ELR (cell line): ENCODE measurements at regions not wholly inside any gene's neighbourhood (a gene's known extent, or its start where the extent isn't known, plus 50 kb on each side); places are given as distances from the start of the nearest gene placed in this dataset.

ENCODE experiments used
- DNase-seq: peaks from one replicate; pipeline ENCODE4 v3.0.0-alpha.2; 2015; ENCODE audit warnings: low read depth

DNA sequence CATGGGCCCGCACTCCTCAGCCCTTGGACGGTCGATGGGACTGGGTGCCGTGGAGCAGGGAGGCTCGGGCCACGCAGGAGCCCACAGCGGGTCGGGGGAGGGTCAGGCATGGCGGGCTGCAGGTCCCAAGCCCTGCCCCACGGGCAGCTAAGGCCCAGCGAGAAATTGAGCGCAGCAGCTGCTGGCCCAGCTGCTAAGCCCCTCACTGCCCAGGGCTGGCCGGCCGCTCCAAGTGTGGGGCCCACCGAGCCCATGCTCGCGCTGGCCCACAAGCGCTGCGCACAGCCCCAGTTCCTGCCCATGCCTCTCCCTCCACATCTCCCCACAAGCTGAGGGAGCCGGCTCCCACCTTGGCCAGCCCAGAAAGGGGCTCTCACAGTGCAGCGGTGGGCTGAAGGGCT is 259.4 kb downstream of the VGLL3 start:
- no peak for DNase-seq

DNA sequence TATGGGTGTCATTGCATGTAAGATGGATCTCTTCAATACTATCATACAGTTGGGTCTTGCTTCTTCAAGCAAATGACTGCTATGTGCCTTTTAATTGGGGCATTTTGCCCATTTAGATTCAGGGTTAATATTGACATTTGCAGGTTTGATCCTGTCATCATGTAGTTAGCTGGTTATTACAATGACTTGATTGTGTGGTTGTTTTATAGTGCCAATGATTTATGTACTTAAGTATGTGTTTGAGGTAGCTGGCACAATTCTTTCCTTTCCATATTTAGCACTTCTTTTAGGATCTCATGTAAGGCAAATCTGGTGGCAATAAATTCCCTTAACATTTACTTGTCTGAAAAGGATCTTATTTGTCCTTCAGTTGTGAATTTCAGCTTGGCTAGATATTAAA is 267.5 kb downstream of the VGLL3 start:
- DNase-seq = no peak

DNA sequence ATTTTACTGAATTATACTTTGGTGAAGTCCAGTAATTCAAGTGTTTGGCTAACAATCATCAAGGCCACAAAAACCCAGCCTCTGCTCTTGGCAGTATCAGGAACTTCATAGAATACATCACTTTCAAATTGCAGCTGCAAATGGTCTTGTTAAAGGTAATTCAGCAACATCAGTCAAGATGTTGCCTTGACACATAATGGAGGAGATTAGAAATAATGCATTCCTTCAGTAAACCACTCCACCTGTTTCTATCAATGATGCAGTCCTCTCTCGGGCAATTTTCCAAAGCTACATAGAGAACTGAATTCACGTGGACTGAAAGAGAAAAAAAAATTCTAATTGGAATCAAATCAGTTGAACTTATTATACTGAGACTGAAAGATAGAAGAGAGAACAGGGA is 279.3 kb downstream of the VGLL3 start:
- no peak for DNase-seq

DNA sequence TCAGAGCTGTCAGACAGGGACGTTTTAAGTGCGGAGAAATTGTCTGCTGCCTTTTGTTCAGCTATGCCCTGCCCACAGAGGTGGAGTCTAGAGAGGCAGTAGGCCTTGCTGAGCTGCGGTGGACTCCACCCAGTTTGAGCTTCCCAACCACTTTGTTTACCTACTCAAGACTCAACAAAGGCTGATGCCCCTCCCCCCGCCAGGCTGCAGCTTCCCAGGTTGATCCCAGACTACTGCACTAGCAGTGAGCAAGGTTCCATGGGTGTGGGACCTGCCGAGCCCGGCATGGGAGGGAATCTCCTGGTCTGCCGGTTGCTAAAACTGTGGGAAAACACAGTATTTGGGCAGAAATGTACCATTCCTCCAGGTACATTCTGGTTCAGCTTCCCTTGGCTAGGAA is 282.1 kb downstream of the VGLL3 start:
- DNase-seq = no peak

DNA sequence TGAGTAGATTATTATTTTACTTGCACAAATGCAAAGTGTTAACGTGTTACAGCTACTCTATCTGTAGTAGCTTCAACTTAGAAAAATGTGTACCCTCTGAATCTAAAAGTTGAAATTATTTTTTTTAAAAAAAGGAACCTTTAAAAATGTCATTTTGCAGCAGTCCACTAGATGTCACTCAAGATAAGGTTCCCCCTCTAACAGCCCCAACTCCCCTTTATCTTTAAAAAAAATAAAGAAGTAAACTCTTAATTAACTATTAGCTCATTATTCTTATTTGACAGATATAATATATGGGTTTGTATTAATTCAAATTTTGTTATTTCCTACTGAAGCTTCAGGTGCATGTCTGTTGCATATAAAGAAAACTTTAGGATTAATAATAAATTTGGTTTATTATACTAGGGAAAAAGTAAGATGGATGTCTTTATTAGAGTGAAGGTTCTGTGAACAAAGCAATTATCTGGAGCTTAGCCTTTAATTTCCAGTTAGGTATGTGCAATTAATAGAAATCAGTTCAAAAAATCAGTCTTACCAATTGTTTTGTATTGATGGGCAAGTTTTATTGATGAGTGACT is 288.5 kb downstream of the VGLL3 start:
- peak; percentile 42 for DNase-seq

DNA sequence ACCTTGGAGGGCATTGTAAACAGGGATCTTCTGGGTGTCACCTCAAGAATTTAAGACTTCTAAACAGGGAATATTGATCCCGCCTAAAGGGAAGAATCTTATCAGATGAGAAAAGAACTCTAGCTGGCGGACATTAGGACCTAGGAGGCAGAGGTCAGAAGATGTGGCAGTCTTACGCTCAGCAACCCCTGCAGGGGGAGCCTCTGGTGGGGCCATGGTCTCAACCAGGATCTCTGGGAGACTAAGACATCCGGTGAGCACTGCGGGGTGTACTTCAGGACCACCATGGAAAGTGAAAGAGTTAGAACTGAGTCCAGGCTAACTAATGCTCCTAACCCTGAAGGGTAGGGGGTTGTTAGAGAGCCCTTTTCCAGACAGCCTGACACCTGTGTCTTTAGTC is 295.2 kb downstream of the VGLL3 start:
- DNase-seq = no peak

DNA sequence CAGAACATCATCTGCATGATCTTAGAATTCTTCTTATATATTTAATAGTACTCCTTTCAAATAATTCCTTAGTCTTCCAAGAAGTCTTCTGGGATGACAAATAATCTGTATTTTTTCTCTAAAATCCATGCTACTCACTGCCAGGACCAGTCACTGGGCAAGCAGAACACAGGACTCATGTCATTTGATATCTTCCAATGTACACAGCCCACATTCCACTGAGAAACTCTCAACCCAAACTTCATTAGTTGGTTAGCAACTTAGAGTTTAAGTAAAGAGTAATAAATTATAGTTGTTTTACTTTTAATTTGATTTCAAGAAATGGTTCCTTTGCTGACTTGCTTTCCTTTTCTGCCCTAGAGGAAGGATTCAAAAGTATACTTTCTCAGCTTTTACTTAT is 317.0 kb downstream of the VGLL3 start:
- DNase-seq = no peak

DNA sequence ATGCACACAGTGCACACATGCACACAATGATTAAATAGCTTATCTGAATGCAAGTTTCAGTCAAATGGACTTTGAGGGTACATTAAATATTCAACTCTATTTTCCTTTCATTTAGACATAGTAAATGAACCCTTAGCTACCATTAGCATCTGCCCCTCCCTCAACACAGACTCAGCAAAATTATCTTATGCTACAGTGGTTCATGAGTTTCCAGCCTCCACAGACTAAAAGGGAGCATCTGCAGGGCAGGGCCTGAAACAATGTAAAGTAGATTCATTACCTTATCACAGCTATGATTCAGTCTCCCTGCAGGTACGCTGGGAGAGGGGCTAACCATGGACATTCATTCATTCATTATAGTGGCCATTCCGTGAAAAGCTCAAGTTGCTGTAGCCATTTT is 329.1 kb downstream of the VGLL3 start:
- no peak for DNase-seq

DNA sequence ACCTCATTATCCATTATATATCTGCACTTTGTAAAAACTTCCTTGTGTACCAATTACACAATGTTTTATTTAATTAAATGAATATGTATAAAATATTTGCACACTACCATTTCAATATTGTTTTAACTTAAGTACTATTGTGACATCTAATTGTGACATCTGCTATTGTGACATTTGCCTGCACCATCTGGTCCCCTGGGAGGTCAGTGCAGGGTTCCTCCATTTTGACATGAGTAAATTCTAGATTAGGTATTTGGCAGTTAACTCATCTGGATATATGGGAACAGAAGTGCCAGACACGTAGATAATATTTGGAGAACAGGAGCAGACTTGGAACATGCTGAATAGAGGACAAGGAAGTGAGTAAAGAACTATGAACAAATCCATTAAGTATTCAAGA is 332.1 kb downstream of the VGLL3 start:
- DNase-seq = no peak

DNA sequence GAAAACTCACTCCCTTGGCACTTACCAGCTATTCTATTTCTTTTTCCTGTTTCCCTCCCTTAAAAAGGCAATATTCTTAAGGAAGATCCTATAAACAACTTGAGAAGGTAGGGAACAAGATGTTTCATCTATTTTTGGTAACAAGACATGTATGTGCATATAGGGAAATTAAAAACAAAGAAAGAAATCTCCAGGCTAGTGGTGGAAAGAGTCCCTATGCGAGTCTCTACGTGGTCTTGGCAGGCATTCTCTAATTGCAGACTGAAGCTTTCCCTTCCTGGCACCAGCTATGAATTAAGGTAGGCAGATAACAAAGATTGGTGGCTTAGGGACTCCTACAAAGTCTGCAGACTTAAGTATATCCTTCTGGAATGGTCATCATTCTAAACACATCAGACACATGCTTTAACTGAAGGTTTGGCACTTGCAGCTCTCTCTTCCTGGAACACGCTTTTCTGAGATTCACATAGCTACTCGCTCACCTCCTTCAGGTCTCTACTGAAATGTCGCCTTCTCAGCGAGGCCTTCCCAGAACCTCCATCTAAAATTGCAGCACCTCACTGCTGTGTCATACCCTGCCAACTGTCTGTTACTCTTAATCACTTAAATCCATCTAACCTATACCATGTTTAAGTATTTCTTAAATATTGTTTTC is 336.0 kb downstream of the VGLL3 start:
- no peak for DNase-seq

DNA sequence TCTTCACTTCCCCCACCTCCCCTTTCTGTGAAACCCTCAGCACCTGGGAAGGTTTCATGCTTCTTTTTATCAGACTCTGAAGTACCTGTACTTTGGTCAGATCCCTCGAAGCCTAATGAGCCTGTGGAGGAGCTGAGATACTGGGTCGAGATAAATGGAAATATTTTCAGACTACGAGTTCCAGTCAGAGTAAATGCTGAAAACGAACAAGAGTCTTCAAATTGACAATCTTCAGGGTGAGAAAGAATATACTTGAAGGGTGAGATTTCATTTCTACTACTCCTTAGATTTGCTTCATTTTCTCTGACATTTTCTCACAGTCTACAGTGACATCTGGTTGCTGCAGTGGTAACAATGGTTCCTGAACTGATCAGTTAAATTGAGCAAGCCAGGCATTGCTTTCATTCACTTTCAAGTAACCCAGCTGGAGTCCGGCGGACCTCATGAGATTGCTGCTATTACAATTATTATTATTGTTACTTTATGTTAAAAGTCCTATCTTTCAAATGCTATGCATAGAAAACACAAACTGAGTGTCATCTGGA is 337.2 kb downstream of the VGLL3 start:
- no peak for DNase-seq

DNA sequence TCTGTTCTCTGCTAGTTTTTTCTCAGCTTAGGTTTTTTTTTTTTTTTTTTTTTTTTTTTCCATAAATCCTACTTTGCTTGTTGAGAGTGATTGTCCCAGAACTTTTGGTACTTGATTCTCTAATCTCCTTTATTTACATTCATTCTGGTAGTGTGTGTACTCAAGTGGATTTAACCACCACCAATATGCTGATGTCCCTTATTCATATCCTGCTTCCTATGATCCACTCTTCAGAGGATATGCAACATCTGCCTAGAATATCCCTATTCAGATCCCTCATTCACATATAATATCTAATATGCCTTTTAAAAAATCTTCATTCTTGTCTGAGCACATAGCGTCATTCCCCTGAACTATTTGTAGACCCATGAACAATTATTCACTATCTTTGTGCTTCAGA is 342.9 kb downstream of the VGLL3 start:
- DNase-seq = no peak

DNA sequence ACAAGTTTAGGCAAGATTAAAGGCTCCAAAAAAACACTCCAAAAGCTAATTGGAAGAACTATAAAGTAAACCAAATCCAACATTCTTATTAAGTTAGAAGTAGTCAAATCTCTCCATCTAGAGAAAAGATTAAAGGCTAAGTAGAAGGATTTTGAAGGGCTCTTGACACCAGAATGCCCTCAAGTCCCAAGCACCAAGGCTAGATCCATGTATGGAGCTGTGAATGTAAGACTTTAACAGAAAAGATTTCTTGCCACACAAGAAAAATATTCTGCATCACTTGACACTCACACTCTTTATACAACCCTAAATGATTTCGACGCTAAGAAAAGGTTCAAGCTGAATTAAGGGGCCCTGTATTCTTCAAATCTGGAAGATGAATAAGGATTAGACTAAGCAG is 345.2 kb downstream of the VGLL3 start:
- no peak for DNase-seq

DNA sequence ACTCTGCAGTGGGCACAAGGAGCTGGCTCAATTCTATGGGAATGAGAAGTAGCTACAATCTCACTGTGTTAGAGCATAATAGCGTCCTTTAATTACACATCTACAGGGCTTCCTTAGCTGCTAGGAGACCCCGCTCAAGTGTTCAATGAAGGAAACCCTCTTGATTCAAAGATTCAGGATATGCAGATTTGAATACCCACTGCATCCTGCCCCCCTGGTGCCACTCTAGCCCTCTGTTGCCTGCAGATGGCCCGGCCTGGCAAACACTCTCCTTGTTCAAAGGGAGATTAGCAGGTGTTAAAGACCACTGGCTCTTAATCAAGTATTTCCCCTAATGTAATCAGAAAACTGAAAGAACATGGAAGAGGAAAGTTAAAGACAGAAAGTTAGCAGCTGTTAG is 356.6 kb downstream of the VGLL3 start:
- DNase-seq = no peak

DNA sequence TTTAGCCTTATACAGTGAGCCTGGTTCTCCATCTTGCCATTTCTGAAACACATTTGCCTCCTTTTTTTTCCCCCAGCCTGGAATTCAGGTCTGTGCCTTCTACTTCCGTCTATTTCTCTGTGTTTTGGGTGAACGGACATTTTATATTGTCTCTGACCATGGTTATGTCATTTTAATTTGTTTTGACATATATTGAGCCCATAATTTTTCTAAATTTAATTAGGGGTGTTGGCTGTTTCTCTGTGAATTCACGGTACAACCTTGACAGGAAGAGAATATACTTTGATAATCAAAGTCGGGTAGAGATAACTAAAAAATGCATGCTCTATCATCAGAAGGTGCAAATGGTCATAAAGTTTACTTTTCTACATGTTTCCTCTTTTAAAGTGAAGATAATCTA is 361.4 kb downstream of the VGLL3 start:
- DNase-seq = no peak

DNA sequence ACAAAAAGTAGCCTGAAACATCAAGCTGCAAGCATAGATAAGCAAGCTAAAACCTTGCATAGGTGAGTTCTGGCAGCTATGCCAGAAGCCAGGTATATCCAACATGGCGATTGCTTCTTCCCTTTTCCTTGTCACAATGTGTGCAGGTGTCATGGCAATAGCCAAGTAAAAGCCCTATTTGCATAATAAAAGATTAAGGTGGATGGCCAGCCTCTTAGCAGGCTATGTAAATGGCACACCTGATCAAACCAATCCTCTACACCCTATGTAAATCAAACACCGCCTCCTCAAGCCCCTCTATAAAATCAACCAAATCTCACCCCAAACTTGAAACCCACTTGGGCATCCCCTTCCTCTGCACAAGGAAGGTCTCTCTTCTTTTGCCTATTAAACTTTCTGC is 366.8 kb downstream of the VGLL3 start:
- DNase-seq = no peak

DNA sequence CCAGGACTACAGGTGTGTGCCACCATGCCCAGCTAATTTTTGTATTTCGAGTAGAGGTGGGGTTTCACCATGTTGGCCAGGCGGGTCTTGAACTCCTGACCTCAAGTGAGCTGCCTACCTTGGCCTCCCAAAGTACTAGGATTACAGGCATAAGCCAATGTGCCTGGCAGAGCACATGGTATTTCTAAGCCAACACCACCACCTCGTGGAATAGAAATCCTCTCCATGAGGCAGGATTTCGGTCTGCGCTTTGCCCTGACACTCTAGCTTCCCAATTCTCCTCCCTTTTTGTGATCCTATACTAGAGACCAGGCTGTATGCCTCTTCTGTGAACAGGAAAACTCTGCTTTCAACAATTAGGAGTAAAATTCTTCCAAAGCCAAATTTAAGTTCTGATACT is 372.2 kb downstream of the VGLL3 start:
- no peak for DNase-seq

DNA sequence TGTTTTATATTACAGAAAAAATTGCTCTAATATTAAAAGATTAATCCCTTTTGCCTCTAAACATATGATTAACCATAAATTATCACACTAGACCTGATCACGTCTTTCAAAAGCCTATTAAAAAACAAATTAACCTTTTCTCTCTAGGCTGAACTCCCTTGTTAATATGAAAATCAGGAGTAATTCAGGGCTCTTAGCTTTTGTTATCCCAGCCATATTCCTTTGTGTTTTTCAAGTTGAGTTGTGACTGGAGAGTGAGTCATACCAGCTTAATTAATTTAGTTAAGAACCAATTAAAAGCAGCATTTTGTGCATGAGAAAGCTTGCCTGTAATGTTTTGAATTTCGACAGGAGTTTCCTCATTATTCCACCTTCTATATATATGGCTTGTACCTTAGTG is 385.8 kb downstream of the VGLL3 start:
- no peak for DNase-seq

DNA sequence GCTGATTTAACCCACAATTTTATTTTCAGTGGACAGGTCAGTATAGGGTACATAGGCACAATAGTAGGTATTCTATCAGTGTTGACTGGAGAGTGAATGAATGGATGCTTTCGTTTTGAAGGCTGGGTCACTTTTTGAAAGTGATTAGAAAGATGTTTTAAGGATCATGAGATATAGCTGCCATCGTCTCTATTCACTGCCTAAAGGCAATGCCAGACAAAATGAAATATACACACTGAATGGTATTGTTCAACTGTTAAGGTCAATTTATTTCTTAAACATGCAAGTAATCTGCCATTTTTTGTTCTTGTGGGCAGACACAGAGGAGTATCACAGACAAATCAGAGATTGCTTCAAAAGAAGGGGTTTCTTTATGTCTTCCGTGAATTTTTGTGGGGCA is 395.3 kb downstream of the VGLL3 start:
- no peak for DNase-seq

DNA sequence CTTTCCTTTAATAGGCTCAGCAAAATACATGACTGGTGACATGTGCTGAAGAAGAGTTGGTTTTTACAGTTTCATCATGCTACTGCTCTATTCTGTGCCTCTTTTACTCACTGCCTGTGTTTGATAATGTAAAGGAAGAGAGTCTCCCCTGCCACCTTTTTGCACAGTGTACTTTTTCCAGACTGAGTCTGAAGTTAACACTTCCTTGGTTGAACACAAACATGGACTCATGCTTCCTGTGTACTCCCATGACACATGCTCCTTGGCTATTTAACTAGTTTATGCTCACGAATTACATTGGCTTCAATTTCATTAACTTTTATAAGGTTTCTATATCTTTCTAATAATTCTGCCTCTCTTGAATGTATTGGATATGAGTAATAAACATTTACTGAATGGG is 396.1 kb downstream of the VGLL3 start:
- DNase-seq = no peak

DNA sequence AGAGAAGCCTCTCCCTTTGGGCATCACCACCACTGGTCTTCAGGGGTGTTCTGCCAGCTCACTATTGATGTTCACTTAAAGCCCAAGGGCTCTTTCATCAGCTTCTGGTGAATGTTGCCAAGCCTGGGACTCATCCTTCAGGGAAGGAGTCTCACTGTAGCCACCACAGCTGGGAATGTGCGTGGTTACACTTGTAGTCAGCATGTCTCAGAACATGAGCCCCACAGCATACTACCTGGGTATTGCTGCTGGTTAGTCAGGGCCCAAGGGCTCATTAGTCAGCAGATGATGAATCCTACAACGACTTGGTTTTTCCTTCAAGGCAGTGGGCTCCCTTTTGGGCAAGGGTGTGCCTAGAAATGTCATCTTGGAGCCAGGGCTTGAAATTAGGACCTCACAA is 412.9 kb downstream of the VGLL3 start:
- no peak for DNase-seq

DNA sequence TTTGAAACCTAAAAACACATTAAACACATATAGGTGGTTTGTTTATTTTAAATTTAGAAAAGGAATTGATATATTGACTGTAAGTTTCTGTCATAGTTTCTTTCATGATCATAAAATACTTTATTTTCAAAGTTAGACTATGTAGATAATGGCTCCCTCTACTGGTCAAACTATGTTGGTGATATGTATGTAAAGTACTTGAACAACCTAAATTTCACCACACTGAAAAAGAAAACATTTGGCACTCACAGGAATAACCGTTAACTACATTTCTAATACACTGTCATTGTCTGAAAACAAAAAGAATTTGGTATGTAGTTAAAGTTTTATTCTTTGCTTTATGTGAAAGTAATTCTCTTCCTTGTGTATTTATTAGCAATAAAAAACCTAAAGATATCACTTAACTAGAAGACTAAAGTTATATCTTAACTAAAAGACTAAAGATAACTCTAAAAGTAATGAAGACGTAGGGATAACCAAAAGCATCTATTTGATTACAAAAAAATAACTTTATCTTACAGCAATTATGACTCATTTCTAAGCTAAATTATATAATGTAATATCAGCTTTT is 427.5 kb downstream of the VGLL3 start:
- DNase-seq = peak; percentile 66

DNA sequence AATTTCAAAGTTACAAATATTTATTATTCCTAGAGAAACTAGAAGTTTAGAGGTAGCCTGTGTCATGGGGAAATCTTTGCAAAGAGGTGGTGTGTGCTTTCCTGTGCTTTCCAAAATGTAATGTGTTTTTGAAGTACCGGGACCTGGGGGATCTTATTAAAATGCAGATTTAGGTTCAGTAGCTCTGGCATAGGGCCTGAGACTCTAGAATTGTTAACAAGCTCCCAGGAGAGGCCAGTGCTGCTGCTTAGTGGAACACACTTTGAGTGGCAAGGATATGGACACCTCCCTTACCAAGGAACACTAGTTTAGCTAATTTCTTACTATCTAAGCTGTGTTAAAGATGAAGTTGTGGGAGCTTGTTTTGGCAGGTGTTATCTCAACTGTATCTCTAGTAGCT is 428.9 kb downstream of the VGLL3 start:
- DNase-seq = no peak

DNA sequence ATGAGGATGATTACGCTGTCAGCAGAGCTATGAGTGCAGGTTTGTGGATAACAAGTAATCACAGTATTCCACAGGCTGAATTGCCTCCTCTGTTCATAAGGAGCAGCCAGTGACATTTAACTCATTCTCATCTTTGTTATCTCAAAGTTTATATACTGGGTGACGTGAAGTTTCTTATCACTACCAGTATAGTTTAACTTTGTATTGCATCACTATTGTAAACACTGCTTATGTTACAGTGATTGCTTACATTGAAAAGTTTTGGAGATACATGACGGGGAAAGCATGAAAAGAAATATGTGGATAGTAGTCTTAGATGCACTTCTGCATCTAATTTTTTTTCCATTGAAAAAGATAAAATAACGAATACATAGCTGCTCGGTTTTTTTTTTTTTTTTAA is 429.7 kb downstream of the VGLL3 start:
- no peak for DNase-seq
